MG63 (cell line): ENCODE measurements at regions not wholly inside any gene's neighbourhood (a gene's known extent, or its start where the extent isn't known, plus 50 kb on each side); places are given as distances from the start of the nearest gene placed in this dataset.

Source experiments
- DNase-seq: peaks from one replicate; pipeline ENCODE4 v3.0.0-alpha.2; 2020
- H3K27me3 ChIP-seq: fragments of 250-450 bp; sonication (Bioruptor Pico); 2 replicates; pipeline ENCODE4 v1.5.1; 2020; ENCODE audit warnings: mild to moderate bottlenecking, moderate library complexity
- H3K36me3 ChIP-seq: fragments of 250-450 bp; sonication (Bioruptor Pico); 2 replicates; pipeline ENCODE4 v1.5.1; 2020; ENCODE audit warnings: mild to moderate bottlenecking, moderate library complexity
- H3K4me3 ChIP-seq: fragments of 250-450 bp; sonication (Bioruptor Pico); 2 replicates; pipeline ENCODE4 v1.5.1; 2020; ENCODE audit warnings: mild to moderate bottlenecking, moderate library complexity
- H3K9me3 ChIP-seq: fragments of 250-450 bp; sonication (Bioruptor Pico); 2 replicates; pipeline ENCODE4 v1.5.1; 2020; ENCODE audit warnings: mild to moderate bottlenecking, moderate library complexity

GRCh38 chr12:66066137-66066928 lies 64.2 kb downstream of the LLPH start:
- H3K36me3 ChIP-seq: no peaks in the 10 kb centered on the region
- no peaks in the 10 kb centered on the region for H3K9me3 ChIP-seq
- DNase-seq: peak; percentile 17
- no peaks in the 10 kb centered on the region for H3K27me3 ChIP-seq
- H3K4me3 ChIP-seq: no peak overlapping the region

GRCh38 chr12:66065641-66066136 lies 64.9 kb downstream of the LLPH start:
- H3K9me3 ChIP-seq: no peaks in the 10 kb centered on the region
- no peak for DNase-seq
- H3K36me3 ChIP-seq: no peaks in the 10 kb centered on the region
- no peak overlapping the region for H3K4me3 ChIP-seq
- no peaks in the 10 kb centered on the region for H3K27me3 ChIP-seq

- Histone ChIP-seq H3K9me3 (no peaks in the 10 kb centered on the region), H3K4me3 (no peak overlapping the region), H3K27me3 (no peaks in the 10 kb centered on the region), H3K36me3 (no peaks in the 10 kb centered on the region)
- DNase-seq: no peak
These were observed 65.4 kb downstream of the LLPH start for GRCh38 chr12:66065150-66065549.

- no peak for DNase-seq
- Histone ChIP-seq H3K9me3 (no peaks in the 10 kb centered on the region), H3K4me3 (no peak overlapping the region), H3K27me3 (no peaks in the 10 kb centered on the region), H3K36me3 (no peaks in the 10 kb centered on the region)
These were observed 66.6 kb downstream of the LLPH start for GRCh38 chr12:66063916-66064315.

GRCh38 chr12:66062290-66062625 lies 68.3 kb downstream of the LLPH start:
- no peaks in the 10 kb centered on the region for H3K9me3 ChIP-seq
- H3K4me3 ChIP-seq: no peak overlapping the region
- H3K36me3 ChIP-seq: no peaks in the 10 kb centered on the region
- H3K27me3 ChIP-seq: no peaks in the 10 kb centered on the region
- no peak for DNase-seq

GRCh38 chr12:66061557-66062289 lies 68.8 kb downstream of the LLPH start:
- Histone ChIP-seq H3K27me3 (no peaks in the 10 kb centered on the region), H3K9me3 (no peaks in the 10 kb centered on the region), H3K36me3 (no peaks in the 10 kb centered on the region), H3K4me3 (no peak overlapping the region)
- peak; percentile 1 for DNase-seq

- Histone ChIP-seq H3K36me3 (no peaks in the 10 kb centered on the region), H3K27me3 (no peaks in the 10 kb centered on the region), H3K4me3 (no peak overlapping the region), H3K9me3 (no peaks in the 10 kb centered on the region)
- DNase-seq: no peak
These were observed 69.5 kb downstream of the LLPH start for GRCh38 chr12:66061076-66061475.

- no peaks in the 10 kb centered on the region for H3K36me3 ChIP-seq
- no peak for DNase-seq
- no peak overlapping the region for H3K4me3 ChIP-seq
- no peaks in the 10 kb centered on the region for H3K9me3 ChIP-seq
- H3K27me3 ChIP-seq: no peaks in the 10 kb centered on the region
These were observed 70.2 kb downstream of the LLPH start for GRCh38 chr12:66060163-66060907.

- Histone ChIP-seq H3K27me3 (no peaks in the 10 kb centered on the region), H3K4me3 (no peak overlapping the region), H3K36me3 (no peaks in the 10 kb centered on the region), H3K9me3 (no peaks in the 10 kb centered on the region)
- no peak for DNase-seq
These were observed 70.9 kb downstream of the LLPH start for GRCh38 chr12:66059666-66060065.

GRCh38 chr12:66058554-66058953 lies 72.0 kb downstream of the LLPH start:
- H3K4me3 ChIP-seq: no peak overlapping the region
- no peak for DNase-seq
- H3K9me3 ChIP-seq: no peaks in the 10 kb centered on the region
- no peaks in the 10 kb centered on the region for H3K27me3 ChIP-seq
- H3K36me3 ChIP-seq: no peaks in the 10 kb centered on the region

GRCh38 chr12:66055837-66056319 lies 74.7 kb downstream of the LLPH start:
- H3K36me3 ChIP-seq: no peaks in the 10 kb centered on the region
- DNase-seq: no peak
- H3K27me3 ChIP-seq: no peaks in the 10 kb centered on the region
- no peak overlapping the region for H3K4me3 ChIP-seq
- H3K9me3 ChIP-seq: no peaks in the 10 kb centered on the region

- no peaks in the 10 kb centered on the region for H3K27me3 ChIP-seq
- DNase-seq: no peak
- no peaks in the 10 kb centered on the region for H3K36me3 ChIP-seq
- H3K9me3 ChIP-seq: no peaks in the 10 kb centered on the region
- H3K4me3 ChIP-seq: no peak overlapping the region
These were observed 77.4 kb downstream of the LLPH start for GRCh38 chr12:66052988-66053615.

GRCh38 chr12:66051361-66051760 lies 79.2 kb downstream of the LLPH start:
- no peak for DNase-seq
- Histone ChIP-seq H3K4me3 (no peak overlapping the region), H3K9me3 (no peaks in the 10 kb centered on the region), H3K36me3 (no peaks in the 10 kb centered on the region), H3K27me3 (no peaks in the 10 kb centered on the region)

GRCh38 chr12:66050610-66051009 lies 79.9 kb downstream of the LLPH start:
- DNase-seq: no peak
- no peak overlapping the region for H3K4me3 ChIP-seq
- no peaks in the 10 kb centered on the region for H3K9me3 ChIP-seq
- no peaks in the 10 kb centered on the region for H3K27me3 ChIP-seq
- H3K36me3 ChIP-seq: no peaks in the 10 kb centered on the region

- H3K36me3 ChIP-seq: no peaks in the 10 kb centered on the region
- no peaks in the 10 kb centered on the region for H3K27me3 ChIP-seq
- DNase-seq: no peak
- no peak overlapping the region for H3K4me3 ChIP-seq
- H3K9me3 ChIP-seq: no peaks in the 10 kb centered on the region
These were observed 80.3 kb downstream of the LLPH start for GRCh38 chr12:66050283-66050576.

- Histone ChIP-seq H3K36me3 (no peaks in the 10 kb centered on the region), H3K9me3 (no peaks in the 10 kb centered on the region), H3K27me3 (no peaks in the 10 kb centered on the region), H3K4me3 (no peak overlapping the region)
- DNase-seq: no peak
These were observed 80.8 kb downstream of the LLPH start for GRCh38 chr12:66049538-66050282.
